ENCODE measurements at regions not wholly inside any gene's neighbourhood (a gene's known extent, or its start where the extent isn't known, plus 50 kb on each side); places are given as distances from the start of the nearest gene placed in this dataset.

DNA sequence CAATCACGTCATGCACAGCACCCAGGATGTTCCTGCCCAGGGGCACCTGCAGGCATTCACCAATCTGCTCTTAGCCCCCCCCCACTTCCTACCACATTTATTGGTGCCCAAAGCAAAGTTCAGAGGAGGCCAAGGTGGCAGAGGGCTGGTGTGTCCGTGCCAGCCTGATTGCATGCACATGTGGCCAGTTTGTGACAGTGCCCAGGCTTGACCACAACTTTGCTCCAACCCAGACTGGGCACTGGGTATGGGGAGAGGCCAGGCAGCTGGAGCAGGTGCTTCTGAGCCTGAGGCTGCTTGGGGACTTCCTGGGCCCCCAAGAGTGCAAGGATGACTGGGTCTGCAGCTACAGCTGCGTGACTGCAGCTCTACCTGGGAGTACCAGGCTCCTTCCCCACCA is 192.3 kb upstream of the BCHE start:
- Histone ChIP-seq H3K27ac (no peak overlapping the region), H3K4me1 (no peaks in the 10 kb centered on the region), H3K27me3 (no peaks in the 10 kb centered on the region), H3K36me3 (no peaks in the 10 kb centered on the region), H3K9me3 (no peaks in the 10 kb centered on the region), H3K4me3 (no peak overlapping the region)
- no peak for ATAC-seq
- WGBS, 2 donors (ENCODE audit: low coverage in 1 of 2), result 72% methylated on average over 2 of the region's 3 CpGs; no CpG with 5 or more reads in 1 of the 2 donors
- TF ChIP-seq POLR2AphosphoS5 (IDR thresholded peaks at IDR 0.05) (no peak), CTCF (IDR thresholded peaks at IDR 0.05) (no peak), EP300 (IDR thresholded peaks at IDR 0.05) (no peak), POLR2A (IDR thresholded peaks at IDR 0.05) (no peak)

DNA sequence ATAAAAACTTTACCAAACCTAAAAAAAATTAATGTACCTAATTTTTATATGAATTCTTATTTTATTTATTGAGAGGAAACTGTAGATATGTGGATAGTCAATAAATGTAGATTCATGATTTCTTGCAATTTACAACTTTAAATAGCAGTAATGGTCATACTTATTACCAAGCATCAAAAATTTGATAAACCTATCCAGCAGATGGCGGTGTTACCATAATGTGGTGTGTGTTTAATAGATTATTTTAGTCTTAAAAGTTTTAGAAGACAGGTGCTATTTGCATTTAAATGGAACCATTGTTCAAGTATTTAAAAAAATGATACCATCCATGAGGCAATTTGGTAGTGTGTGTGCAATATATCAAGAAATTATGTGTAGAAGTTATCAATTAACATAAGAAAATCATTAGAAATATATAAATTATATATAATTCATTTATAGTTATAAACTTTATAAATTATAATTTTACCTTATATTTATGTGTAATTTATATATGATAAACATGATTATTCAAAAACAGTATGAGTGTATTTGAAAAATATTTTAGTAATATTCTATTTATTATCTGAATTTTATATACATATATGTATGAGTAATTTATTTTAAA is 176.0 kb upstream of the BCHE start:
- 20% methylated on average over 1 of the region's 1 CpG for WGBS, 2 donors (ENCODE audit: low coverage in 1 of 2)
- Histone ChIP-seq H3K9me3 (no peaks in the 10 kb centered on the region), H3K27ac (no peak overlapping the region), H3K4me3 (no peak overlapping the region), H3K36me3 (no peaks in the 10 kb centered on the region), H3K4me1 (no peaks in the 10 kb centered on the region), H3K27me3 (no peaks in the 10 kb centered on the region)
- ATAC-seq, result no peak
- TF ChIP-seq EP300 (IDR thresholded peaks at IDR 0.05), result no peak
- peak in 2 of 4 experiments; percentile 23 to 43 for TF ChIP-seq CTCF (IDR thresholded peaks at IDR 0.05)

DNA sequence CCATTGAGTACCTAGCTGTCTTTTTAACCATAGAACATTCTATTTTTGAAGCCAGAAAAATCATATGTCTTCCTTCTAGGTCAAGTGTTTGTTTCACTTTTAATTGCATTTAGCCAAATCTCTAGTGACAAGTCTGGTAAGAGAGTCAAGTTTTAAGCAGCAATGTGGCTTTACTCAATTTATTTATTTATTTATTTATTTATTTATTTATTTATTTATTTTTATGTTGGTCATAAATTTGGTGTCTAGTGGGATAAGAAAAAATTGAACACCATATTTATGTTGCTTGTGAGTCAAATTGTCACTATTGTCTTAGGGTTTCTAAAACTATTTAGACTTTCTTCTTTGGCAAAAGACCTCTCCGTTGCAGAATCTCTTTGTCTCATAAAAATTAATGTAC is 174.5 kb upstream of the BCHE start:
- TF ChIP-seq POLR2A (IDR thresholded peaks at IDR 0.05) (no peak), POLR2AphosphoS5 (IDR thresholded peaks at IDR 0.05) (no peak), EP300 (IDR thresholded peaks at IDR 0.05) (no peak), CTCF (IDR thresholded peaks at IDR 0.05) (no peak)
- no peaks in the 10 kb centered on the region for H3K27me3 ChIP-seq

DNA sequence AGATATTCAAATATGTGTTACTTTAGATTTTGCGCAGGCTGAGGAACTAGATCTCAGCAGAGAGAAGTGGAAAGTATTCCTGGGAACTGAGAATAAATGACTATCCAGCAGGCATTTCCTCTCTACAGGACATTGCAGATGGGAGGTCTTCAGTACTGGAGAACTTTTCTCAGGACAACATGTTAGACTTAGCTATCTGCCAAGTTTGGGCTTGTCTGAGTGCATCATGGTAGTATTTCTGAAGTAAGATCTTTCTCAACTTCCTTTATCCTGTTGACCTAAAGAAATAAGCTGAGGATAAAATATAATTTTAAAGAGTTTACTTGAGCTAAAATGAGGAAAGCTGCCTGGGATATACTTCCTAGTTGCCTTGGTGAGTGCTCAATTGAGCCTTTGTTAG is 167.9 kb upstream of the BCHE start:
- Histone ChIP-seq H3K36me3 (no peaks in the 10 kb centered on the region), H3K4me1 (no peaks in the 10 kb centered on the region), H3K9me3 (peaks cover 0 to 8% (median 0%) of the 10 kb centered on the region in 3 donors), H3K27ac (no peak overlapping the region), H3K4me3 (no peak overlapping the region), H3K27me3 (no peaks in the 10 kb centered on the region)
- no peak for ATAC-seq
- no peak for TF ChIP-seq EP300 (IDR thresholded peaks at IDR 0.05)
- TF ChIP-seq POLR2AphosphoS5 (IDR thresholded peaks at IDR 0.05), result no peak
- no peak for TF ChIP-seq POLR2A (IDR thresholded peaks at IDR 0.05)
- TF ChIP-seq CTCF (IDR thresholded peaks at IDR 0.05), result no peak
- WGBS, 2 donors (ENCODE audit: low coverage in 1 of 2), result 100% methylated on average over 1 of the region's 1 CpG

More for the DNA sequence above, 174.5 kb upstream of the BCHE start:
- peaks cover 0 to 8% (median 0%) of the 10 kb centered on the region in 3 donors for H3K9me3 ChIP-seq
- H3K4me1 ChIP-seq, result no peaks in the 10 kb centered on the region
- ATAC-seq, result no peak
- no peaks in the 10 kb centered on the region for H3K36me3 ChIP-seq
- no peak overlapping the region for H3K27ac ChIP-seq
- 91 to 100% methylated on average over 1 of the region's 1 CpG for WGBS, 2 donors (ENCODE audit: low coverage in 1 of 2)
- H3K4me3 ChIP-seq, result no peak overlapping the region

- TF ChIP-seq EP300 (IDR thresholded peaks at IDR 0.05) (no peak), POLR2A (IDR thresholded peaks at IDR 0.05) (no peak), CTCF (IDR thresholded peaks at IDR 0.05) (no peak), POLR2AphosphoS5 (IDR thresholded peaks at IDR 0.05) (no peak)
- Histone ChIP-seq H3K4me1 (no peaks in the 10 kb centered on the region), H3K27ac (no peak overlapping the region), H3K4me3 (no peak overlapping the region), H3K36me3 (no peaks in the 10 kb centered on the region), H3K27me3 (no peaks in the 10 kb centered on the region), H3K9me3 (no peaks in the 10 kb centered on the region)
- WGBS, 2 donors (ENCODE audit: low coverage in 1 of 2), result 75 to 100% methylated on average over 1 of the region's 1 CpG
- ATAC-seq, result no peak
Observed at GRCh38 chr3:165994293-165994692, 157.1 kb upstream of the BCHE start.

Data from gastroesophageal sphincter (tissue), 4 donors.